NB4 (cell line): ENCODE measurements at regions not wholly inside any gene's neighbourhood (a gene's known extent, or its start where the extent isn't known, plus 50 kb on each side); places are given as distances from the start of the nearest gene placed in this dataset.
A peak's percentile ranks its signal among the peaks of the same experiment; 100 is the strongest.

Source experiments
- DNase-seq: peaks from one replicate; pipeline ENCODE4 v3.0.0; 2010; ENCODE audit warnings: low read depth
- H3K4me3 ChIP-seq: one replicate; pipeline ENCODE4 v1.5.1; 2011; ENCODE audit warnings: mild to moderate bottlenecking, low read depth, low read length, moderate library complexity
- CTCF ChIP-seq: IDR thresholded peaks from one replicate; pipeline ENCODE4 v1.5.1; 2012; ENCODE audit warnings: low read depth, low read length
- MAX ChIP-seq: IDR thresholded peaks from 2 replicates; pipeline ENCODE4 v1.6.1; 2011; ENCODE audit warnings: low read depth, low read length
- MYC ChIP-seq: IDR thresholded peaks from 2 replicates; pipeline ENCODE4 v1.6.1; 2011; ENCODE audit warnings: low read depth, low read length
- POLR2A ChIP-seq: IDR thresholded peaks from 2 replicates; pipeline ENCODE4 v1.6.1; 2011; ENCODE audit warnings: mild to moderate bottlenecking; ENCODE audit not compliant: insufficient read length; ENCODE audit errors: extremely low read depth

- H3K4me3 ChIP-seq = no peak overlapping the region
- DNase-seq = no peak
- TF ChIP-seq MAX = no peak
- no peak for TF ChIP-seq MYC
- TF ChIP-seq POLR2A = no peak
- no peak for TF ChIP-seq CTCF
Observed at GRCh38 chr13:95477187-95477586, 75.3 kb upstream of the CLDN10 start.

- peak overlapping the region; percentile 7 for H3K4me3 ChIP-seq
- DNase-seq = no peak
- no peak for TF ChIP-seq POLR2A
- TF ChIP-seq CTCF = no peak
- no peak for TF ChIP-seq MAX
- TF ChIP-seq MYC = no peak
Observed at GRCh38 chr13:95479731-95480130, 72.8 kb upstream of the CLDN10 start.

- peak; percentile 94 for DNase-seq
- TF ChIP-seq MYC (no peak), CTCF (no peak), POLR2A (no peak), MAX (peak; percentile 2; the same call in 1 of the 2 replicates)
- peak overlapping the region; percentile 7 for H3K4me3 ChIP-seq
Observed at GRCh38 chr13:95480131-95480545, 72.4 kb upstream of the CLDN10 start.

GRCh38 chr13:95480791-95481780 is 71.4 kb upstream of the CLDN10 start:
- TF ChIP-seq MYC (no peak), MAX (0 out of 2 replicates have a peak, but pooled peaks have one; percentile 7)
- no peak overlapping the region for H3K4me3 ChIP-seq
- peak; percentile 43 for DNase-seq

GRCh38 chr13:95484052-95484451 is 68.5 kb upstream of the CLDN10 start:
- H3K4me3 ChIP-seq = no peak overlapping the region
- DNase-seq = no peak

More at GRCh38 chr13:95484052-95484451, 68.5 kb upstream of the CLDN10 start:
- TF ChIP-seq MAX = no peak
- TF ChIP-seq CTCF = no peak
- TF ChIP-seq MYC = no peak
- no peak for TF ChIP-seq POLR2A
